ENCODE measurements at regions not wholly inside any gene's neighbourhood (a gene's known extent, or its start where the extent isn't known, plus 50 kb on each side); places are given as distances from the start of the nearest gene placed in this dataset.

DNA sequence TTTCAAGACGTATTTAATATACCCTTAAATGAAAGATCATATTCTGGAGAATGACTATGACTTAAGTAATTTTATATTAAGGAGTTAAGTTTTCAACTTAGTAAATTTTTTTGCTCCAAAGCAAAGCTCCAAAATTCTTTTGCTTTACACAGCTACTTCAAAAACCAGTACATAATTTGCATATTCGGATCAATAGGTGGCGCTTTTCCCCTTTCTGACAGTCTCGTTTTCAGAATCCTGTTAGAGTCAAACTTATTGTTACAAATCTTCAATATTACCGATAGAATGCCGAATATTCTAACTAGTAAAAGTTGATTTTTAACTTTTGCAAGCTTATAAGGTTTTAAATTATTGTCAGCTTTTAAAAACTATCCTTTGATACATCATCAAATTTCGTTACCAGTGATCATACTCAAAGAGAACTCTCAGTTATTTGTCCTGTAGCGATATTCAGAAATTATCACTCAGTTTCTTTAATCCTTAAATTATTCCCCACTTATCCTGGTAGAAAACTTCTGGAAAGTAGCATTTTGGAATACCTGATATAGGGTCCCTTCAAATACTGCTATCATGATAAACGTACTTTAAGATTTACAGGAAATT, 852.7 kb upstream of the KLHL1 start:
- Histone ChIP-seq H3K27ac (ENCODE audit: low read length) (peak overlapping the region; percentile 88), H3K9ac (ENCODE audit: low read length) (no peak overlapping the region), H3K36me3 (ENCODE audit: insufficient read depth, low read length) (no peaks in the 10 kb centered on the region), H3F3A (ENCODE audit: insufficient read depth, low read length, poor library complexity, severe bottlenecking) (peaks cover 5% of the 10 kb centered on the region), H3K27me3 (ENCODE audit: insufficient read depth, low read depth, low read length) (no peaks in the 10 kb centered on the region), H3K4me3 (ENCODE audit: low read length) (no peak overlapping the region), H2AFZ (ENCODE audit: low read depth, low read length) (no peak overlapping the region), H3K9me2 (ENCODE audit: insufficient read depth, low read length) (no peaks in the 10 kb centered on the region), H3K79me2 (replicated peaks; ENCODE audit: insufficient read depth, low read length) (no peaks in the 10 kb centered on the region), H4K20me1 (ENCODE audit: insufficient read depth) (no peaks in the 10 kb centered on the region), H3K4me2 (ENCODE audit: low read length) (no peak overlapping the region), H3K9me3 (ENCODE audit: low read length) (no peaks in the 10 kb centered on the region)
- TF ChIP-seq EZH2 (IDR thresholded peaks at IDR 0.05; ENCODE audit: borderline replicate concordance, insufficient read depth, low read length, poor library complexity, severe bottlenecking) (no peak), CTCF (IDR thresholded peaks at IDR 0.05; ENCODE audit: poor library complexity, severe bottlenecking) (peak; percentile 72), SMC3 (conservative IDR thresholded peaks at IDR 0.05; ENCODE audit: poor library complexity) (peak; percentile 65), RAD21 (conservative IDR thresholded peaks at IDR 0.05) (peak; percentile 78)

DNA sequence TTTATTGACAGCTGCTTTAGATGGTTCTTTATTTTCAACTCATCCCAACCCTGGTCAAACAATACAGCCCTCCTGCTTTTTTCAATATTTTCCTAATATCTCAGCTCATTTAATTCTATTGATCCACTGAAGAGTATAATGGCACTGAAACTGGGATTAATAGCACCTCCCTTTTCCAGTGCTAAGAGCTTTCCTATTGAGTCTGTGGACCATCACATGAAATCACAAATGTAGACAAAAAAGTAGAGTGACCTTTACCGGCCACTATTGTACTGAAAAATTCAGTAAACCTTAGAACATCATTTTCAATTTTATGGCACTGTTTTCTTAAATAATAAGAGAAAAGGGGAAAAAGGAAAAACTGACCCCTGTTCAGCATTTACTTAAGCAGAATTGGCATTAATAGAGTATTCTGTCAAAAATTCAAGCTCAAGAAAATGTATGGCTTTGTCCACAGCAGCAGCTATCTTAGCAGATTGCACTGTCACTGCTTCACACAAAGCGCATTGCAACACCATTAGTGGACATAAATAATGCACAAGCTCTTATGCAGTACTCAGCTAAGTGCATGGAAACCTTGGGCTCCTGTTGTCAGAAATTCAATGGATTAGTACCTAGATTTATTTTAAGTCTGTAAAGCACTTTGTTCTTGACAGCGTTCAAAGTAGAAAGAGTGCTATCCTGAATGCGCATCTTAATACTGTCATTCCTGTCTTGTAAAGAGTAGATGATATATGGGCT, 851.0 kb upstream of the KLHL1 start:
- no peaks in the 10 kb centered on the region for H3K36me3 ChIP-seq (ENCODE audit: insufficient read depth, low read length)
- H3K4me3 ChIP-seq (ENCODE audit: low read length) = peak overlapping the region; percentile 22
- H3K4me2 ChIP-seq (ENCODE audit: low read length) = peak overlapping the region; percentile 45
- no peak overlapping the region for H2AFZ ChIP-seq (ENCODE audit: low read depth, low read length)
- no peaks in the 10 kb centered on the region for H3K9me2 ChIP-seq (ENCODE audit: insufficient read depth, low read length)
- H3K27me3 ChIP-seq (ENCODE audit: insufficient read depth, low read depth, low read length) = no peaks in the 10 kb centered on the region
- H4K20me1 ChIP-seq (ENCODE audit: insufficient read depth) = no peaks in the 10 kb centered on the region
- H3F3A ChIP-seq (ENCODE audit: insufficient read depth, low read length, poor library complexity, severe bottlenecking) = peaks cover 5% of the 10 kb centered on the region
- no peaks in the 10 kb centered on the region for H3K79me2 ChIP-seq (replicated peaks; ENCODE audit: insufficient read depth, low read length)
- TF ChIP-seq EP300 (conservative IDR thresholded peaks at IDR 0.05; ENCODE audit: poor library complexity, severe bottlenecking) (peak; percentile 97), RAD21 (conservative IDR thresholded peaks at IDR 0.05) (no peak), EZH2 (IDR thresholded peaks at IDR 0.05; ENCODE audit: borderline replicate concordance, insufficient read depth, low read length, poor library complexity, severe bottlenecking) (no peak), POLR2AphosphoS5 (IDR thresholded peaks at IDR 0.05) (peak; percentile 91), TAF1 (IDR thresholded peaks at IDR 0.05; ENCODE audit: low read depth) (no peak), MXI1 (conservative IDR thresholded peaks at IDR 0.05; ENCODE audit: poor library complexity, severe bottlenecking) (no peak), SMC3 (conservative IDR thresholded peaks at IDR 0.05; ENCODE audit: poor library complexity) (peak; percentile 29), CTCF (IDR thresholded peaks at IDR 0.05; ENCODE audit: poor library complexity, severe bottlenecking) (no peak)
- TF ChIP-seq, protein P1, sequence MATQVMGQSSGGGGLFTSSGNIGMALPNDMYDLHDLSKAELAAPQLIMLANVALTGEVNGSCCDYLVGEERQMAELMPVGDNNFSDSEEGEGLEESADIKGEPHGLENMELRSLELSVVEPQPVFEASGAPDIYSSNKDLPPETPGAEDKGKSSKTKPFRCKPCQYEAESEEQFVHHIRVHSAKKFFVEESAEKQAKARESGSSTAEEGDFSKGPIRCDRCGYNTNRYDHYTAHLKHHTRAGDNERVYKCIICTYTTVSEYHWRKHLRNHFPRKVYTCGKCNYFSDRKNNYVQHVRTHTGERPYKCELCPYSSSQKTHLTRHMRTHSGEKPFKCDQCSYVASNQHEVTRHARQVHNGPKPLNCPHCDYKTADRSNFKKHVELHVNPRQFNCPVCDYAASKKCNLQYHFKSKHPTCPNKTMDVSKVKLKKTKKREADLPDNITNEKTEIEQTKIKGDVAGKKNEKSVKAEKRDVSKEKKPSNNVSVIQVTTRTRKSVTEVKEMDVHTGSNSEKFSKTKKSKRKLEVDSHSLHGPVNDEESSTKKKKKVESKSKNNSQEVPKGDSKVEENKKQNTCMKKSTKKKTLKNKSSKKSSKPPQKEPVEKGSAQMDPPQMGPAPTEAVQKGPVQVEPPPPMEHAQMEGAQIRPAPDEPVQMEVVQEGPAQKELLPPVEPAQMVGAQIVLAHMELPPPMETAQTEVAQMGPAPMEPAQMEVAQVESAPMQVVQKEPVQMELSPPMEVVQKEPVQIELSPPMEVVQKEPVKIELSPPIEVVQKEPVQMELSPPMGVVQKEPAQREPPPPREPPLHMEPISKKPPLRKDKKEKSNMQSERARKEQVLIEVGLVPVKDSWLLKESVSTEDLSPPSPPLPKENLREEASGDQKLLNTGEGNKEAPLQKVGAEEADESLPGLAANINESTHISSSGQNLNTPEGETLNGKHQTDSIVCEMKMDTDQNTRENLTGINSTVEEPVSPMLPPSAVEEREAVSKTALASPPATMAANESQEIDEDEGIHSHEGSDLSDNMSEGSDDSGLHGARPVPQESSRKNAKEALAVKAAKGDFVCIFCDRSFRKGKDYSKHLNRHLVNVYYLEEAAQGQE (IDR thresholded peaks at IDR 0.05; ENCODE audit: borderline replicate concordance) = peak; percentile 68
- H3K9me3 ChIP-seq (ENCODE audit: low read length) = no peaks in the 10 kb centered on the region
- peak overlapping the region; percentile 88 for H3K27ac ChIP-seq (ENCODE audit: low read length)
- peak overlapping the region; percentile 32 for H3K9ac ChIP-seq (ENCODE audit: low read length)

Measured in neural cell (in vitro differentiated cells).